SK-N-SH (cell line): ENCODE measurements at regions not wholly inside any gene's neighbourhood (a gene's known extent, or its start where the extent isn't known, plus 50 kb on each side); places are given as distances from the start of the nearest gene placed in this dataset.

ENCODE experiments used
- CTCF ChIA-PET: fragments of 300-600, 350-600 bp; formaldehyde crosslinking; extraction: SDS; loops from one replicate; lab custom pipeline; 2021; lab: Yijun Ruan, JAX
- POLR2A ChIA-PET: fragments of 350-600 bp; sonication (Branson Sonifier 250); formaldehyde crosslinking; extraction: SDS; loops from one replicate; lab custom pipeline; 2020; ENCODE audit warnings: antibody characterized with exemption, inconsistent platforms; lab: Yijun Ruan, JAX
- DNase-seq: peaks from one replicate; pipeline ENCODE4 v3.0.0; 2012
- H2AFZ ChIP-seq: fragments of 200-600 bp; sonication (generic); 2 replicates; pipeline ENCODE4 v1.8.1; 2016; ENCODE audit warnings: antibody characterized with exemption, mild to moderate bottlenecking, low read depth
- H3F3A ChIP-seq: fragments of 200-600 bp; sonication (generic); replicated peaks from 2 replicates; pipeline ENCODE3; 2016; ENCODE audit warnings: antibody characterized with exemption, mild to moderate bottlenecking; ENCODE audit not compliant: insufficient read depth
- H3K27ac ChIP-seq, 2 experiments: fragments of 200-500 bp in 1 of 2; fragments of 200-600 bp in 1 of 2; sonication (Bioruptor generic) in 1 of 2; sonication (generic), shearing (Covaris generic) in 1 of 2; 2 replicates each; pipeline versions ENCODE4 v1.5.1 to v1.6.1; 2014 to 2016; ENCODE audit warnings: low read depth in 2 of 2, inconsistent platforms in 1 of 2, low read length in 1 of 2, mild to moderate bottlenecking in 1 of 2, mixed read lengths in 1 of 2
- H3K27me3 ChIP-seq: fragments of 200-600 bp; sonication (generic), shearing (Covaris generic); 2 replicates; pipeline ENCODE4 v1.6.1; 2016; ENCODE audit warnings: mixed run types; ENCODE audit not compliant: insufficient read depth
- H3K36me3 ChIP-seq, 2 experiments: fragments of 200-500 bp in 1 of 2; fragments of 200-600 bp in 1 of 2; sonication (Bioruptor generic) in 1 of 2; sonication (generic) in 1 of 2; replicated peaks in 1 of 2; 2 replicates each; pipeline versions ENCODE3 to v1.5.1; 2014 to 2016; ENCODE audit warnings: low read length in 1 of 2, mild to moderate bottlenecking in 1 of 2; ENCODE audit not compliant: insufficient read depth in 2 of 2, control insufficient read depth in 1 of 2
- H3K4me1 ChIP-seq, 2 experiments: fragments of 200-500 bp in 1 of 2; fragments of 200-600 bp in 1 of 2; sonication (Bioruptor generic) in 1 of 2; sonication (generic), shearing (Covaris generic) in 1 of 2; 2 replicates each; pipeline versions ENCODE4 v1.5.1 to v1.6.1; 2014 to 2016; ENCODE audit warnings: low read depth in 1 of 2, low read length in 1 of 2, mixed run types in 1 of 2; ENCODE audit not compliant: insufficient read depth in 2 of 2, control insufficient read depth in 1 of 2
- H3K4me2 ChIP-seq: fragments of 200-600 bp; sonication (generic), shearing (Covaris generic); 2 replicates; pipeline ENCODE4 v1.6.1; 2017; ENCODE audit warnings: mixed run types
- H3K4me3 ChIP-seq, 2 experiments: fragments of 200-500 bp in 1 of 2; fragments of 200-600 bp in 1 of 2; sonication (Bioruptor generic) in 1 of 2; sonication (generic), shearing (Covaris generic) in 1 of 2; 2 replicates each; pipeline versions ENCODE4 v1.5.1 to v1.8.1; 2014 to 2016; ENCODE audit warnings: low read depth in 2 of 2, inconsistent platforms in 1 of 2, low read length in 1 of 2, mild to moderate bottlenecking in 1 of 2, mixed read lengths in 1 of 2, moderate library complexity in 1 of 2
- H3K79me2 ChIP-seq: fragments of 200-600 bp; sonication (generic); 2 replicates; pipeline ENCODE4 v1.8.1; 2017; ENCODE audit warnings: mild to moderate bottlenecking; ENCODE audit not compliant: insufficient read depth
- H3K9ac ChIP-seq: fragments of 200-600 bp; sonication (generic); 2 replicates; pipeline ENCODE4 v1.6.1; 2017; ENCODE audit warnings: mixed run types
- H3K9me2 ChIP-seq: fragments of 200-600 bp; sonication (generic); 2 replicates; pipeline ENCODE4 v1.6.1; 2017; ENCODE audit warnings: mixed run types
- H3K9me3 ChIP-seq: fragments of 200-600 bp; sonication (generic); 2 replicates; pipeline ENCODE4 v1.6.1; 2017; ENCODE audit warnings: mixed run types, mild to moderate bottlenecking, moderate library complexity
- H4K20me1 ChIP-seq: fragments of 200-600 bp; sonication (generic); 2 replicates; pipeline ENCODE4 v1.6.1; 2017; ENCODE audit warnings: mild to moderate bottlenecking, mixed run types; ENCODE audit not compliant: insufficient read depth
- CHD2 ChIP-seq: fragments of 150-350 bp; IDR thresholded peaks from 2 replicates; pipeline ENCODE4 v1.6.1; 2018; ENCODE audit warnings: low read length; ENCODE audit not compliant: partially characterized antibody
- EP300 ChIP-seq, 2 experiments: IDR thresholded peaks; 2 replicates each; pipeline versions ENCODE4 v1.4.0 to v1.6.1; 2012; ENCODE audit warnings: borderline replicate concordance in 1 of 2, low read depth in 1 of 2, low read length in 1 of 2
- EZH2phosphoT487 ChIP-seq: fragments of 200-600 bp; sonication (generic); IDR thresholded peaks from 2 replicates; pipeline ENCODE4 v1.6.1; 2017; ENCODE audit warnings: low read depth, mixed run types, mild to moderate bottlenecking, antibody characterized with exemption, moderate library complexity, borderline replicate concordance
- FOSL2 ChIP-seq: IDR thresholded peaks from 2 replicates; pipeline ENCODE4 v1.4.0; 2012; ENCODE audit warnings: low read depth, mild to moderate bottlenecking, moderate library complexity, borderline replicate concordance
- FOXJ3 ChIP-seq: sonication (generic); formaldehyde crosslinking; IDR thresholded peaks from 2 replicates; pipeline ENCODE4 v1.5.1; 2020; ENCODE audit warnings: mild to moderate bottlenecking, missing genetic modification reagents
- FOXM1 ChIP-seq: IDR thresholded peaks from 2 replicates; pipeline ENCODE4 v1.4.0; 2012; ENCODE audit warnings: low read depth, mild to moderate bottlenecking
- GABPA ChIP-seq: IDR thresholded peaks from 2 replicates; pipeline ENCODE4 v1.4.0; 2012; ENCODE audit warnings: low read depth, mild to moderate bottlenecking
- GATA2 ChIP-seq: sonication (generic); formaldehyde crosslinking; IDR thresholded peaks from 2 replicates; pipeline ENCODE4 v1.5.0; 2020; ENCODE audit warnings: mild to moderate bottlenecking, missing genetic modification reagents
- NFIC ChIP-seq: IDR thresholded peaks from 2 replicates; pipeline ENCODE4 v1.4.0; 2012; ENCODE audit warnings: borderline replicate concordance
- NRF1 ChIP-seq: IDR thresholded peaks from 2 replicates; pipeline ENCODE4 v1.6.1; 2012; ENCODE audit warnings: low read depth, mild to moderate bottlenecking, low read length
- PBX3 ChIP-seq: IDR thresholded peaks from 2 replicates; pipeline ENCODE4; 2012
- RCOR1 ChIP-seq: fragments of 150-350 bp; IDR thresholded peaks from 2 replicates; pipeline ENCODE4 v1.6.1; 2017; ENCODE audit warnings: antibody characterized with exemption, low read length
- SIN3A ChIP-seq: IDR thresholded peaks from 2 replicates; pipeline ENCODE4 v1.6.1; 2012; ENCODE audit warnings: low read depth, mild to moderate bottlenecking, low read length, moderate library complexity, borderline replicate concordance
- TAF1 ChIP-seq: IDR thresholded peaks from 2 replicates; pipeline ENCODE4 v1.6.1; 2012; ENCODE audit warnings: low read depth, mild to moderate bottlenecking, low read length, moderate library complexity, borderline replicate concordance
- ZBTB33 ChIP-seq: IDR thresholded peaks from 2 replicates; pipeline ENCODE4 v1.4.0; 2012; ENCODE audit warnings: low read depth, borderline replicate concordance
- WGBS: methylation state at CpG from one replicate; pipeline ENCODE4 v1.1.6; 2017; ENCODE audit warnings: low lambda C conversion rate; 5-methylcytosine and 5-hydroxymethylcytosine counted together
- TF ChIP-seq, protein P1 (sequence below): IDR thresholded peaks from 2 replicates; pipeline ENCODE4 v1.6.1; 2012; ENCODE audit warnings: mild to moderate bottlenecking, low read depth, low read length, moderate library complexity
- TF ChIP-seq, protein P2 (sequence below): IDR thresholded peaks from 2 replicates; pipeline ENCODE4 v1.4.0; 2012; ENCODE audit warnings: low read depth, borderline replicate concordance

- TF ChIP-seq, protein P1, sequence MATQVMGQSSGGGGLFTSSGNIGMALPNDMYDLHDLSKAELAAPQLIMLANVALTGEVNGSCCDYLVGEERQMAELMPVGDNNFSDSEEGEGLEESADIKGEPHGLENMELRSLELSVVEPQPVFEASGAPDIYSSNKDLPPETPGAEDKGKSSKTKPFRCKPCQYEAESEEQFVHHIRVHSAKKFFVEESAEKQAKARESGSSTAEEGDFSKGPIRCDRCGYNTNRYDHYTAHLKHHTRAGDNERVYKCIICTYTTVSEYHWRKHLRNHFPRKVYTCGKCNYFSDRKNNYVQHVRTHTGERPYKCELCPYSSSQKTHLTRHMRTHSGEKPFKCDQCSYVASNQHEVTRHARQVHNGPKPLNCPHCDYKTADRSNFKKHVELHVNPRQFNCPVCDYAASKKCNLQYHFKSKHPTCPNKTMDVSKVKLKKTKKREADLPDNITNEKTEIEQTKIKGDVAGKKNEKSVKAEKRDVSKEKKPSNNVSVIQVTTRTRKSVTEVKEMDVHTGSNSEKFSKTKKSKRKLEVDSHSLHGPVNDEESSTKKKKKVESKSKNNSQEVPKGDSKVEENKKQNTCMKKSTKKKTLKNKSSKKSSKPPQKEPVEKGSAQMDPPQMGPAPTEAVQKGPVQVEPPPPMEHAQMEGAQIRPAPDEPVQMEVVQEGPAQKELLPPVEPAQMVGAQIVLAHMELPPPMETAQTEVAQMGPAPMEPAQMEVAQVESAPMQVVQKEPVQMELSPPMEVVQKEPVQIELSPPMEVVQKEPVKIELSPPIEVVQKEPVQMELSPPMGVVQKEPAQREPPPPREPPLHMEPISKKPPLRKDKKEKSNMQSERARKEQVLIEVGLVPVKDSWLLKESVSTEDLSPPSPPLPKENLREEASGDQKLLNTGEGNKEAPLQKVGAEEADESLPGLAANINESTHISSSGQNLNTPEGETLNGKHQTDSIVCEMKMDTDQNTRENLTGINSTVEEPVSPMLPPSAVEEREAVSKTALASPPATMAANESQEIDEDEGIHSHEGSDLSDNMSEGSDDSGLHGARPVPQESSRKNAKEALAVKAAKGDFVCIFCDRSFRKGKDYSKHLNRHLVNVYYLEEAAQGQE: no peak
- no peak for TF ChIP-seq FOXJ3 (CRISPR knock-in tag)
- no peak for TF ChIP-seq EP300 (IDR thresholded peaks at IDR 0.05; ENCODE audit: borderline replicate concordance in 1 of 2, low read depth in 1 of 2, low read length in 1 of 2)
- TF ChIP-seq NRF1: no peak
- TF ChIP-seq GATA2 (CRISPR knock-in tag): no peak
- TF ChIP-seq ZBTB33: no peak
- TF ChIP-seq SIN3A: no peak
- no peak for TF ChIP-seq FOSL2
- TF ChIP-seq TAF1: no peak
- no peak for TF ChIP-seq EZH2phosphoT487
- TF ChIP-seq, protein P2, sequence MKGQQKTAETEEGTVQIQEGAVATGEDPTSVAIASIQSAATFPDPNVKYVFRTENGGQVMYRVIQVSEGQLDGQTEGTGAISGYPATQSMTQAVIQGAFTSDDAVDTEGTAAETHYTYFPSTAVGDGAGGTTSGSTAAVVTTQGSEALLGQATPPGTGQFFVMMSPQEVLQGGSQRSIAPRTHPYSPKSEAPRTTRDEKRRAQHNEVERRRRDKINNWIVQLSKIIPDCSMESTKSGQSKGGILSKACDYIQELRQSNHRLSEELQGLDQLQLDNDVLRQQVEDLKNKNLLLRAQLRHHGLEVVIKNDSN: no peak
- TF ChIP-seq GABPA: no peak
- TF ChIP-seq NFIC: no peak
- TF ChIP-seq FOXM1: no peak
Observed at GRCh38 chr5:145378226-145378625, 456.9 kb downstream of the PRELID2 start (continued).

DNA sequence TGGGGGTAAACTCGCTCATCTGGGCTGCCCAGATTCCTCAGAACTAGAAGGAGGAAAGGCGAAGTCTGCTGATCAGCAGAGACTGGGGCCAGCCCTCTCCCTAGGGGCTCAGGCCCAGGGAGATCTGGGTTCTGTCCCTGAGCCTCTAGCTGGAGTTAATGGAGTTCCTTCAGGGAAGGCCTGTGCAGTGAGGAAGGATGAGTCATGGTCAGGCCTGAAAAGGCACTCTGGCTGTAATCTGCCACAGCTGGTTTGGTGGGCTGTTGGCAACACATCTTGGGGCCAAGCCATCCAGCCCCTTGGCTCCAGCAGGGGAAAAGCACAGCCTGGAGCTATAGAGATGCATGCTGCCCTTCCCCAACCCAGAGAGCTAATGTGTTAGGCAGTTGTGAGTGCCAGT lies 459.6 kb downstream of the PRELID2 start:
- no peak for TF ChIP-seq GATA2 (CRISPR knock-in tag)
- no peak for TF ChIP-seq CHD2
- TF ChIP-seq PBX3: no peak
- TF ChIP-seq NRF1: no peak
- TF ChIP-seq RCOR1: no peak
- TF ChIP-seq, all 33 proteins: peak for 0
- H3K27me3 ChIP-seq: no peaks in the 10 kb centered on the region
- H3K9ac ChIP-seq: no peak overlapping the region
- POLR2A ChIA-PET: no interaction called here
- H3K4me2 ChIP-seq: no peak overlapping the region
- no peaks in the 10 kb centered on the region for H3K4me1 ChIP-seq
- CTCF ChIA-PET: interaction anchor here (0.7 kb wide), 1 partner anchor 11 kb away, joined by 3 read pairs; no protein-coding TSS in a partner anchor
- DNase-seq: no peak
- no peaks in the 10 kb centered on the region for H3K9me2 ChIP-seq
- peaks cover 4% of the 10 kb centered on the region for H3F3A ChIP-seq
- H3K4me3 ChIP-seq: no peak overlapping the region
- peaks cover 11% of the 10 kb centered on the region for H3K9me3 ChIP-seq
- H3K36me3 ChIP-seq: no peaks in the 10 kb centered on the region
- H2AFZ ChIP-seq: no peak overlapping the region
- H4K20me1 ChIP-seq: no peaks in the 10 kb centered on the region
- 25% methylated on average over 2 of the region's 2 CpGs for WGBS
- H3K27ac ChIP-seq: no peak overlapping the region
- H3K79me2 ChIP-seq: no peaks in the 10 kb centered on the region
